ENCODE measurements at regions not wholly inside any gene's neighbourhood (a gene's known extent, or its start where the extent isn't known, plus 50 kb on each side); places are given as distances from the start of the nearest gene placed in this dataset.

DNA sequence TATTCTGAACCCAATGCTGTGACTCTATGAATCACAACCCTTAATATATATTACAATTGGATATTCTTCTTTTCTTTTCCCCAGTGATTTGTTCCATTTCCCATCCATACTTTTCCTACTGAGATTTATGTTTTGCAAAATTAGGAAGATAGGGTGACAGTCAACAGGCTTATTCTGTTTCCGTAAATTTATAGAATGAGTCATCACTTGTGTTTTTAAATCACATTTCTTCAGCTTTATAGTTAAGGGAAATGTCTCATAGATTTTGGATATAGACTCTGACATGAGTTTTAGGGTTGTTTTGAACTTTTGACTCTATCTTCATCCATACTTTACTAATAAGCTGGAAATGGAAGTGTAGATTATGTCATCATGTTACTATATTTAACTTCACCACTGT lies 661.6 kb upstream of the FBXO33 start:
- Histone ChIP-seq H3K79me2 (replicated peaks; ENCODE audit: insufficient read depth, low read length) (no peaks in the 10 kb centered on the region), H3K27ac (ENCODE audit: low read length) (no peak overlapping the region), H3F3A (ENCODE audit: insufficient read depth, low read length, poor library complexity, severe bottlenecking) (no peaks in the 10 kb centered on the region), H3K9me2 (ENCODE audit: insufficient read depth, low read length) (no peaks in the 10 kb centered on the region), H3K9ac (ENCODE audit: low read length) (no peak overlapping the region), H2AFZ (ENCODE audit: low read depth, low read length) (no peak overlapping the region), H3K27me3 (ENCODE audit: insufficient read depth, low read depth, low read length) (no peaks in the 10 kb centered on the region), H3K9me3 (ENCODE audit: low read length) (no peaks in the 10 kb centered on the region), H3K4me3 (ENCODE audit: low read length) (no peak overlapping the region), H4K20me1 (ENCODE audit: insufficient read depth) (no peaks in the 10 kb centered on the region), H3K36me3 (ENCODE audit: insufficient read depth, low read length) (no peaks in the 10 kb centered on the region), H3K4me2 (ENCODE audit: low read length) (no peak overlapping the region)
- TF ChIP-seq TAF1 (IDR thresholded peaks at IDR 0.05; ENCODE audit: low read depth) = no peak
- TF ChIP-seq MXI1 (conservative IDR thresholded peaks at IDR 0.05; ENCODE audit: poor library complexity, severe bottlenecking) = no peak
- no peak for TF ChIP-seq RAD21 (conservative IDR thresholded peaks at IDR 0.05)
- TF ChIP-seq EP300 (conservative IDR thresholded peaks at IDR 0.05; ENCODE audit: poor library complexity, severe bottlenecking) = no peak
- TF ChIP-seq, protein P1, sequence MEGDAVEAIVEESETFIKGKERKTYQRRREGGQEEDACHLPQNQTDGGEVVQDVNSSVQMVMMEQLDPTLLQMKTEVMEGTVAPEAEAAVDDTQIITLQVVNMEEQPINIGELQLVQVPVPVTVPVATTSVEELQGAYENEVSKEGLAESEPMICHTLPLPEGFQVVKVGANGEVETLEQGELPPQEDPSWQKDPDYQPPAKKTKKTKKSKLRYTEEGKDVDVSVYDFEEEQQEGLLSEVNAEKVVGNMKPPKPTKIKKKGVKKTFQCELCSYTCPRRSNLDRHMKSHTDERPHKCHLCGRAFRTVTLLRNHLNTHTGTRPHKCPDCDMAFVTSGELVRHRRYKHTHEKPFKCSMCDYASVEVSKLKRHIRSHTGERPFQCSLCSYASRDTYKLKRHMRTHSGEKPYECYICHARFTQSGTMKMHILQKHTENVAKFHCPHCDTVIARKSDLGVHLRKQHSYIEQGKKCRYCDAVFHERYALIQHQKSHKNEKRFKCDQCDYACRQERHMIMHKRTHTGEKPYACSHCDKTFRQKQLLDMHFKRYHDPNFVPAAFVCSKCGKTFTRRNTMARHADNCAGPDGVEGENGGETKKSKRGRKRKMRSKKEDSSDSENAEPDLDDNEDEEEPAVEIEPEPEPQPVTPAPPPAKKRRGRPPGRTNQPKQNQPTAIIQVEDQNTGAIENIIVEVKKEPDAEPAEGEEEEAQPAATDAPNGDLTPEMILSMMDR (IDR thresholded peaks at IDR 0.05; ENCODE audit: poor library complexity, severe bottlenecking) = no peak
- TF ChIP-seq, protein P2, sequence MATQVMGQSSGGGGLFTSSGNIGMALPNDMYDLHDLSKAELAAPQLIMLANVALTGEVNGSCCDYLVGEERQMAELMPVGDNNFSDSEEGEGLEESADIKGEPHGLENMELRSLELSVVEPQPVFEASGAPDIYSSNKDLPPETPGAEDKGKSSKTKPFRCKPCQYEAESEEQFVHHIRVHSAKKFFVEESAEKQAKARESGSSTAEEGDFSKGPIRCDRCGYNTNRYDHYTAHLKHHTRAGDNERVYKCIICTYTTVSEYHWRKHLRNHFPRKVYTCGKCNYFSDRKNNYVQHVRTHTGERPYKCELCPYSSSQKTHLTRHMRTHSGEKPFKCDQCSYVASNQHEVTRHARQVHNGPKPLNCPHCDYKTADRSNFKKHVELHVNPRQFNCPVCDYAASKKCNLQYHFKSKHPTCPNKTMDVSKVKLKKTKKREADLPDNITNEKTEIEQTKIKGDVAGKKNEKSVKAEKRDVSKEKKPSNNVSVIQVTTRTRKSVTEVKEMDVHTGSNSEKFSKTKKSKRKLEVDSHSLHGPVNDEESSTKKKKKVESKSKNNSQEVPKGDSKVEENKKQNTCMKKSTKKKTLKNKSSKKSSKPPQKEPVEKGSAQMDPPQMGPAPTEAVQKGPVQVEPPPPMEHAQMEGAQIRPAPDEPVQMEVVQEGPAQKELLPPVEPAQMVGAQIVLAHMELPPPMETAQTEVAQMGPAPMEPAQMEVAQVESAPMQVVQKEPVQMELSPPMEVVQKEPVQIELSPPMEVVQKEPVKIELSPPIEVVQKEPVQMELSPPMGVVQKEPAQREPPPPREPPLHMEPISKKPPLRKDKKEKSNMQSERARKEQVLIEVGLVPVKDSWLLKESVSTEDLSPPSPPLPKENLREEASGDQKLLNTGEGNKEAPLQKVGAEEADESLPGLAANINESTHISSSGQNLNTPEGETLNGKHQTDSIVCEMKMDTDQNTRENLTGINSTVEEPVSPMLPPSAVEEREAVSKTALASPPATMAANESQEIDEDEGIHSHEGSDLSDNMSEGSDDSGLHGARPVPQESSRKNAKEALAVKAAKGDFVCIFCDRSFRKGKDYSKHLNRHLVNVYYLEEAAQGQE (IDR thresholded peaks at IDR 0.05; ENCODE audit: borderline replicate concordance) = no peak
- TF ChIP-seq SMC3 (conservative IDR thresholded peaks at IDR 0.05; ENCODE audit: poor library complexity) = no peak
- TF ChIP-seq POLR2AphosphoS5 (IDR thresholded peaks at IDR 0.05) = no peak
- TF ChIP-seq EZH2 (IDR thresholded peaks at IDR 0.05; ENCODE audit: borderline replicate concordance, insufficient read depth, low read length, poor library complexity, severe bottlenecking) = no peak

DNA sequence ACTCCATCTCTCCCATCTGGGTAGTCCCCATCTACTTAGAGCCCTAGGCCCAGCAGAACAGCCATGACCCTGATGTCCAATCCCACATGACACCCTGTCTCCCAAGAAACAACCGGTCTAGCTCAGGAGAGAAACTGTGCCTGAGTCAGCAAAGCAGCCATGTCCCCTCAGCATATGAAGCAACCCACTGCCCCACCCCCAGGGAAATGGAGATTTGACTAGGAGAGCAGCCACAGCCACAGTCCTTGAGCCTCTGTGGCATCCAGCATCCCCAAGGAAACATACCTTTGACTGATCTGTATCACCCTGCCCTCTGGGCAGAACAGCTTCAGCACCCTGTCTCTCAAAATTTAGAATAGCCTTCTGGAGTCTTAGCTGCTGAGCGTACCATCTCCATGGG lies 641.9 kb upstream of the FBXO33 start:
- Histone ChIP-seq H3K9ac (ENCODE audit: low read length) (no peak overlapping the region), H4K20me1 (ENCODE audit: insufficient read depth) (no peaks in the 10 kb centered on the region), H3K9me3 (ENCODE audit: low read length) (no peaks in the 10 kb centered on the region), H3K4me3 (ENCODE audit: low read length) (no peak overlapping the region), H3K4me2 (ENCODE audit: low read length) (no peak overlapping the region), H3K27ac (ENCODE audit: low read length) (no peak overlapping the region), H3K36me3 (ENCODE audit: insufficient read depth, low read length) (no peaks in the 10 kb centered on the region), H3K27me3 (ENCODE audit: insufficient read depth, low read depth, low read length) (no peaks in the 10 kb centered on the region), H3K79me2 (replicated peaks; ENCODE audit: insufficient read depth, low read length) (no peaks in the 10 kb centered on the region), H3K9me2 (ENCODE audit: insufficient read depth, low read length) (no peaks in the 10 kb centered on the region), H2AFZ (ENCODE audit: low read depth, low read length) (no peak overlapping the region), H3F3A (ENCODE audit: insufficient read depth, low read length, poor library complexity, severe bottlenecking) (no peaks in the 10 kb centered on the region)
- TF ChIP-seq SMC3 (conservative IDR thresholded peaks at IDR 0.05; ENCODE audit: poor library complexity) = no peak
- no peak for TF ChIP-seq RAD21 (conservative IDR thresholded peaks at IDR 0.05)
- TF ChIP-seq EZH2 (IDR thresholded peaks at IDR 0.05; ENCODE audit: borderline replicate concordance, insufficient read depth, low read length, poor library complexity, severe bottlenecking) = no peak
- no peak for TF ChIP-seq MXI1 (conservative IDR thresholded peaks at IDR 0.05; ENCODE audit: poor library complexity, severe bottlenecking)

Measured in neural cell (in vitro differentiated cells).